Upper lobe of left lung (tissue), 4 donors: ENCODE measurements at regions not wholly inside any gene's neighbourhood (a gene's known extent, or its start where the extent isn't known, plus 50 kb on each side); places are given as distances from the start of the nearest gene placed in this dataset.

Source experiments
- CTCF ChIP-seq, 6 experiments: fragments of 450-650 bp in 4 of 6; fragments of 200-600 bp in 2 of 6; sonication (generic) in 2 of 6; IDR thresholded peaks; one replicate each; pipeline ENCODE4 v1.5.1; 2016 to 2019; ENCODE audit warnings: antibody characterized with exemption in 6 of 6
- EP300 ChIP-seq, 4 donors: sonication (generic); formaldehyde crosslinking; IDR thresholded peaks; one replicate each; pipeline ENCODE4 v1.5.1; 2017; ENCODE audit warnings: antibody characterized with exemption in 4 of 4, control low read depth in 2 of 4
- POLR2A ChIP-seq, 4 donors: fragments of 450-650 bp; IDR thresholded peaks; one replicate each; pipeline ENCODE4 v1.5.1; 2016 to 2017; ENCODE audit warnings: antibody characterized with exemption in 4 of 4, mild to moderate bottlenecking in 2 of 4
- POLR2AphosphoS5 ChIP-seq, 2 donors: sonication (generic); formaldehyde crosslinking; IDR thresholded peaks; one replicate each; pipeline ENCODE4 v1.5.1; 2017; ENCODE audit warnings: antibody characterized with exemption in 2 of 2

- TF ChIP-seq POLR2AphosphoS5 (IDR thresholded peaks at IDR 0.05) (no peak), CTCF (IDR thresholded peaks at IDR 0.05) (no peak), POLR2A (IDR thresholded peaks at IDR 0.05) (no peak), EP300 (IDR thresholded peaks at IDR 0.05) (no peak)
Observed at GRCh38 chr5:109571785-109572184, 117.9 kb upstream of the MAN2A1 start.
